GM23338 (cell line): ENCODE measurements at regions not wholly inside any gene's neighbourhood (a gene's known extent, or its start where the extent isn't known, plus 50 kb on each side); places are given as distances from the start of the nearest gene placed in this dataset.

Experiments
- CREB1 ChIP-seq: fragments of 250-450 bp; sonication (Bioruptor Pico); IDR thresholded peaks from 2 replicates; pipeline ENCODE4 v1.5.0; 2020; ENCODE audit warnings: low read depth, mild to moderate bottlenecking, moderate library complexity
- TF ChIP-seq, protein P1 (sequence below), 2 experiments: fragments of 200-600 bp in 1 of 2; sonication (generic) in 1 of 2; conservative IDR thresholded peaks; 2 replicates each; pipeline versions ENCODE4 v1.5.1 to v1.6.1; 2016 to 2017; ENCODE audit warnings: antibody characterized with exemption in 2 of 2, low read depth in 2 of 2, mild to moderate bottlenecking in 2 of 2, moderate library complexity in 1 of 2
- TF ChIP-seq, protein P2 (sequence below): IDR thresholded peaks from 2 replicates; pipeline ENCODE4 v1.6.1; 2016; ENCODE audit warnings: antibody characterized with exemption

DNA sequence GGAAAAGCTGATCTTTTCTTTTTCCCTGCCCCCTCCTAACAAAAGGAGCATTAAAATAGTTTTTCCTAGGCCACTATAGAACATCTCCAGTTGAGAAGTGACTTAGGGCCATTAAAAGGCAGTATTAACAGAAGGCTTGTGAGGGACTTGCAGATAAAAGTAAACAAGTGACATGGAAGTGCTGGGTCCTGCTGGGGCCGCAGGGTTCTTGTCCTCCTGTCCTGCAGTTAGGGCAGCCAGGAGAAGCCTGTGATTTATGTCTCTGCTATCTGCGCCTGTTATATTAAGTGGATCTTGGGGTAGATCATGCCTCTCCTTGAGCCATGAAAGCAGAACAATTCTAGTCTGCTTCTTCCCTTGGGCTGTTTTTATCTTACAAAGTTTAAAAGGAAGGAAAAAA lies 271.4 kb upstream of the C11orf87 start:
- no peak for TF ChIP-seq CREB1 (CRISPR knock-in tag)
- TF ChIP-seq, protein P1, sequence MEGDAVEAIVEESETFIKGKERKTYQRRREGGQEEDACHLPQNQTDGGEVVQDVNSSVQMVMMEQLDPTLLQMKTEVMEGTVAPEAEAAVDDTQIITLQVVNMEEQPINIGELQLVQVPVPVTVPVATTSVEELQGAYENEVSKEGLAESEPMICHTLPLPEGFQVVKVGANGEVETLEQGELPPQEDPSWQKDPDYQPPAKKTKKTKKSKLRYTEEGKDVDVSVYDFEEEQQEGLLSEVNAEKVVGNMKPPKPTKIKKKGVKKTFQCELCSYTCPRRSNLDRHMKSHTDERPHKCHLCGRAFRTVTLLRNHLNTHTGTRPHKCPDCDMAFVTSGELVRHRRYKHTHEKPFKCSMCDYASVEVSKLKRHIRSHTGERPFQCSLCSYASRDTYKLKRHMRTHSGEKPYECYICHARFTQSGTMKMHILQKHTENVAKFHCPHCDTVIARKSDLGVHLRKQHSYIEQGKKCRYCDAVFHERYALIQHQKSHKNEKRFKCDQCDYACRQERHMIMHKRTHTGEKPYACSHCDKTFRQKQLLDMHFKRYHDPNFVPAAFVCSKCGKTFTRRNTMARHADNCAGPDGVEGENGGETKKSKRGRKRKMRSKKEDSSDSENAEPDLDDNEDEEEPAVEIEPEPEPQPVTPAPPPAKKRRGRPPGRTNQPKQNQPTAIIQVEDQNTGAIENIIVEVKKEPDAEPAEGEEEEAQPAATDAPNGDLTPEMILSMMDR (conservative IDR thresholded peaks at IDR 0.05; ENCODE audit: low read depth in 2 of 2): no peak
- TF ChIP-seq, protein P2, sequence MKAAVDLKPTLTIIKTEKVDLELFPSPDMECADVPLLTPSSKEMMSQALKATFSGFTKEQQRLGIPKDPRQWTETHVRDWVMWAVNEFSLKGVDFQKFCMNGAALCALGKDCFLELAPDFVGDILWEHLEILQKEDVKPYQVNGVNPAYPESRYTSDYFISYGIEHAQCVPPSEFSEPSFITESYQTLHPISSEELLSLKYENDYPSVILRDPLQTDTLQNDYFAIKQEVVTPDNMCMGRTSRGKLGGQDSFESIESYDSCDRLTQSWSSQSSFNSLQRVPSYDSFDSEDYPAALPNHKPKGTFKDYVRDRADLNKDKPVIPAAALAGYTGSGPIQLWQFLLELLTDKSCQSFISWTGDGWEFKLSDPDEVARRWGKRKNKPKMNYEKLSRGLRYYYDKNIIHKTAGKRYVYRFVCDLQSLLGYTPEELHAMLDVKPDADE: no peak
